Mucosa of descending colon (tissue), 3 donors: ENCODE measurements at regions not wholly inside any gene's neighbourhood (a gene's known extent, or its start where the extent isn't known, plus 50 kb on each side); places are given as distances from the start of the nearest gene placed in this dataset.
"Not testable (repeated sequence)": the region's sequence is repeated elsewhere in the genome, so short reads cannot be mapped to it uniquely, and the experiment has no call there.

Source experiments
- ATAC-seq: fragments of 200-7000 bp; cut with Tn5 transposase; one replicate; pipeline ENCODE4 v1.9.1; 2020; ENCODE audit warnings: mild to moderate bottlenecking, moderate library complexity
- DNase-seq, 3 donors: peaks; one replicate each; pipeline ENCODE4 v3.0.0-alpha.2; 2020
- H3K36me3 ChIP-seq: fragments of 200-600 bp; one replicate; pipeline ENCODE4 v1.8.0; 2021; ENCODE audit warnings: low read depth, mild to moderate bottlenecking
- H3K4me1 ChIP-seq: fragments of 200-600 bp; one replicate; pipeline ENCODE4 v1.8.0; 2021; ENCODE audit warnings: low read depth, mild to moderate bottlenecking
- H3K4me3 ChIP-seq: fragments of 200-600 bp; one replicate; pipeline ENCODE4 v1.8.0; 2021; ENCODE audit warnings: mild to moderate bottlenecking
- H3K9me3 ChIP-seq: fragments of 200-600 bp; one replicate; pipeline ENCODE4 v1.8.0; 2021; ENCODE audit warnings: mild to moderate bottlenecking
- intact Hi-C, 2 donors: fragments of 100-400 bp; cut with DNase I in 1 of 2; cut with micrococcal nuclease in 1 of 2; formaldehyde crosslinking; loops; one replicate each; pipeline versions ENCODE4 v1.11.0 to v1.11.1; 2022; cut with DNase I, micrococcal nuclease
- TF ChIP-seq, protein P1 (sequence below): fragments of 200-600 bp; IDR thresholded peaks from one replicate; pipeline ENCODE4 v1.8.0; 2022; ENCODE audit warnings: antibody characterized with exemption, mild to moderate bottlenecking
- donor health status: DM: no; HTN: no; CAD: no; lungs with moderate emphysema.
- donor health status: DM: no; HTN: no; CAD: no.
- donor health status: DM: no; HTN: yes; CAD: no.

DNA sequence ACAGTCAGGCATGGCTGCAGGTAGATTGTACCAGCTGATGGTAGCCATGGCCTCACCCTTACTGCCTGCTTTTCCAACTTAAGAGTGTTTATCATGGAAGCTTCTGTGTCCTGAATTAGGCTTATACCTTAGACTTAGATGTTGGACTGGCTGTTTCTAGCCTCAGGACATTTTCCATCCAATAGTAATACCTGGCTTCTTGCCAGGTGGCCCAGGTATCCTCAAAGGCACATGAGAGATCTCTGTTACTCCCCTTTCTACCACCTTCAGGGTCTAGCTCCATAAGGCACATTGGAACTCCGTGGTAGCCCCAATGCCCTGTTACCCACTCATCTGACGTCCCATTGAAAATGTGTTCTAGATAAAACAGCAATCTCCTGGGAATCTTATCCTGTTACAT, 407.5 kb downstream of the SPRY2 start:
- H3K9me3 ChIP-seq: no peaks in the 10 kb centered on the region
- H3K4me1 ChIP-seq: no peaks in the 10 kb centered on the region
- H3K36me3 ChIP-seq: no peaks in the 10 kb centered on the region
- ATAC-seq (no peak), DNase-seq (no peak)
- TF ChIP-seq, protein P1, sequence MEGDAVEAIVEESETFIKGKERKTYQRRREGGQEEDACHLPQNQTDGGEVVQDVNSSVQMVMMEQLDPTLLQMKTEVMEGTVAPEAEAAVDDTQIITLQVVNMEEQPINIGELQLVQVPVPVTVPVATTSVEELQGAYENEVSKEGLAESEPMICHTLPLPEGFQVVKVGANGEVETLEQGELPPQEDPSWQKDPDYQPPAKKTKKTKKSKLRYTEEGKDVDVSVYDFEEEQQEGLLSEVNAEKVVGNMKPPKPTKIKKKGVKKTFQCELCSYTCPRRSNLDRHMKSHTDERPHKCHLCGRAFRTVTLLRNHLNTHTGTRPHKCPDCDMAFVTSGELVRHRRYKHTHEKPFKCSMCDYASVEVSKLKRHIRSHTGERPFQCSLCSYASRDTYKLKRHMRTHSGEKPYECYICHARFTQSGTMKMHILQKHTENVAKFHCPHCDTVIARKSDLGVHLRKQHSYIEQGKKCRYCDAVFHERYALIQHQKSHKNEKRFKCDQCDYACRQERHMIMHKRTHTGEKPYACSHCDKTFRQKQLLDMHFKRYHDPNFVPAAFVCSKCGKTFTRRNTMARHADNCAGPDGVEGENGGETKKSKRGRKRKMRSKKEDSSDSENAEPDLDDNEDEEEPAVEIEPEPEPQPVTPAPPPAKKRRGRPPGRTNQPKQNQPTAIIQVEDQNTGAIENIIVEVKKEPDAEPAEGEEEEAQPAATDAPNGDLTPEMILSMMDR: no peak
- intact Hi-C loops: no loop called here
- no peak overlapping the region for H3K4me3 ChIP-seq

DNA sequence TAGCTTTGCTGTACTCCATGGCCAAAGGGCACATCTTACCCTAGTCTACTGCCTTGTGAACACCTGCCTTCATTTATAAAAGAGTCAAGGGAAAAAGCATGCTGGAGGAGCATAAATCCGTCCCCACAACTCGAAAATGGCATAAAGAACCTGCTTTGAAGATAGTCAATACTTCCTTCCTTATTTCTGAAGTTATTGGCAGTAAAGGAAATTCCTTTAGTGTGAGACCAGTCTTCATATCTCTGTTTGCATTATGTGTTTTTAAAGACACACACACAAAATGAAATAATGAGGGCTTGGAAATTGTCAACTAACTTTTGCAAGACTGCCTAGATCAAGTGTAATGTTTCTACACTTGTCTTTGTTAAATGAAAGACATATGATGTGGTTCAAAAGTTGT, 408.4 kb downstream of the SPRY2 start:
- H3K36me3 ChIP-seq: no peaks in the 10 kb centered on the region

DNA sequence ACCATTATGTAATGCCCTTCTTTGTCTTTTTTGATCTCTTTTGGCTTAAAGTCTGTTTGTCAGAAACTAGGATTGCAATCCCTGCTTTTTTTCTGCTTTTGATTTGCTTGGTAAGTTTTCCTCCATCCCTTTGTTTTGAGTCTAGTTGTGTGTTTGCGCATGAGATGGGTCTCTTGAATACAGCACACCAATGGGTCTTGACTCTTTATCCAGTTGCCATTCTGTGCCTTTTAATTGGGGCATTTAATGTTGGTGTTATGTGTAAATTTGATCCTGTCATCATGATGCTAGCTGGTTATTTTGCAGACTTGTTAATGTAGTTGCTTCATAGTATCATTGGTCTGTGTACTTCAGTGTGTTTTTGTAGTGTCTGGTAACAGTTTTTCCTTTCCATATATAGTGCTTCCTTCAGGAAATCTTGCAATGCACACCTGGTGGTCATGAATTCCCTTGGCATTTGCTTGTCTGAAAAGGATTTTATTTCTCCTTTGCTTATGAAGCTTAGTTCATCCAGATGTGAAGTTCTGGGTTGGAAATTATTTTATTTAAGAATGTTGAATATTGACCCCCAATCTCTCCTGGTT, 416.9 kb downstream of the SPRY2 start:
- H3K4me1 ChIP-seq, intact Hi-C loops, ATAC-seq, H3K4me3 ChIP-seq, H3K9me3 ChIP-seq, H3K36me3 ChIP-seq, DNase-seq: not testable (repeated sequence)

More for the DNA sequence above, 408.4 kb downstream of the SPRY2 start:
- no peak for ATAC-seq
- Histone ChIP-seq H3K4me1 (no peaks in the 10 kb centered on the region), H3K4me3 (no peak overlapping the region), H3K9me3 (no peaks in the 10 kb centered on the region)
- TF ChIP-seq, protein P1: no peak
- DNase-seq: no peak
- intact Hi-C loops: no loop called here

DNA sequence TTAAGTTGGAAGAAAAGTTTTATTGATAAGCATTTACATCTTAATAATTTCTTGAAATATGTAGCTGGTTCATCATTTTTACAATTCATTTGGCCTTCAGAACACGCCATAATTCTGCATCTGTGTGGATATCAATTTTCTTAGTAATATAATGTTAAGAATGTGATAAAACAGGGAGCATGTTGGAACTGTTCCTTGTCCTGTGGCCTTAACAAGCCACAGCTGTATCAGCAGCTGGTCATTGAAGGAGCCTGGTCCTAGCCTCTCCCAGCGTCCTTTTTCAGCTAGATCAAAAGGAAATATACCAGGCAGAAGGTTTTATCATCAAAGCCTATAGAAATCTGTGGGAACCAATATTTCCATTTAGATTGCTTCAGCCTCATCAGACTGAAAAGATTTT, 421.8 kb downstream of the SPRY2 start:
- Histone ChIP-seq H3K36me3 (no peaks in the 10 kb centered on the region), H3K4me1 (no peaks in the 10 kb centered on the region), H3K9me3 (peaks cover 4% of the 10 kb centered on the region), H3K4me3 (no peak overlapping the region)
- ATAC-seq: no peak
- intact Hi-C loops: no loop called here
- TF ChIP-seq, protein P1: no peak
- no peak for DNase-seq

DNA sequence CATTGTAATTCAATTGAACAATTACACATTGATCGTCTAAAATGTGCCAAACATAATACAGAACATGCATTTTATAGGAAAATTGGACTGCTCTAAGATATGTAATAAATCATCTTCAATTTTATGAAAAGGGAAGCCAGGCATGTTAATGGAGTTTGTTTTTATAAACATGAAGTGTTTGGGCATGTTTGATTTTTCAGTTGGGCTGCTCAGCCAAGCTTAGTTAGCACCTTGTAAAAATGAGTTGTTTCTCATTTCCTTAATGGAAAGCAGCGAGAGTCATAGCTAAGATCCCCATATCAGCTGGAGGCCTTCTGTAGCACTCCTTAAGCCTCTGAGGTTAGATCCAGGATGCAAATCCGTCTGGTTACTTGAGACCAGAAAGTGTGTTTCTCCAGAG, 422.3 kb downstream of the SPRY2 start:
- intact Hi-C loops: no loop called here
- H3K4me3 ChIP-seq: no peak overlapping the region
- TF ChIP-seq, protein P1: no peak
- peaks cover 4% of the 10 kb centered on the region for H3K9me3 ChIP-seq
- no peak for DNase-seq
- no peaks in the 10 kb centered on the region for H3K36me3 ChIP-seq
- no peak for ATAC-seq
- H3K4me1 ChIP-seq: no peaks in the 10 kb centered on the region

DNA sequence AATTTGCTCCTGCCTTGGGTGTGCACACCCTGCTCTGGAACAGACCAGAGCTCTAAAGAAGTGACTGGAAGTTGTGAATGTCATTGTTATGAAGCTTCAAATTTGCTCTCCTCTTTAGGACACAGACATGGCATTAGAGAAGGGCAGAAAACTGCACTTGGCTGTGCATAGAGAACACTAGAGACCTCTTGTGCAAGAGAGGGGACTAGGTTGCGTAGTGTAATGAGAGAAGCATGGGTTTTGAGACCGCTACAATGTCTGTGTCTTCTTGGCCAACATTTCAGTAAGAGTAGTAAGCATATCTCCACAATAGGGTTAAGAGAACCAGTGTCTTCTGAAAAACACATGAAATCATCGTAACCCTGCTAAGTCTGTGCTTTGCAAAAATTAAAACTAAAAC, 423.3 kb downstream of the SPRY2 start:
- peaks cover 4% of the 10 kb centered on the region for H3K9me3 ChIP-seq

More for the DNA sequence above, 423.3 kb downstream of the SPRY2 start:
- TF ChIP-seq, protein P1: no peak
- ATAC-seq (no peak), DNase-seq (no peak)
- Histone ChIP-seq H3K4me1 (no peaks in the 10 kb centered on the region), H3K4me3 (no peak overlapping the region), H3K36me3 (no peaks in the 10 kb centered on the region)
- intact Hi-C loops: no loop called here
